GM10266 (cell line): ENCODE measurements at regions not wholly inside any gene's neighbourhood (a gene's known extent, or its start where the extent isn't known, plus 50 kb on each side); places are given as distances from the start of the nearest gene placed in this dataset.

Source experiments
- DNase-seq: peaks from one replicate; pipeline ENCODE4 v3.0.0; 2012; ENCODE audit errors: extremely low spot score
- CTCF ChIP-seq: IDR thresholded peaks from 2 replicates; pipeline ENCODE4 v1.5.1; 2012; ENCODE audit warnings: mild to moderate bottlenecking, low read depth; ENCODE audit not compliant: control insufficient read depth, insufficient read depth; ENCODE audit errors: missing control alignments

- no peak for TF ChIP-seq CTCF
- DNase-seq: no peak
Observed at GRCh38 chr10:1968257-1969033, 231.1 kb upstream of the ADARB2 start.

- TF ChIP-seq CTCF: no peak
- DNase-seq: no peak
Observed at GRCh38 chr10:1966712-1967376, 229.5 kb upstream of the ADARB2 start.

GRCh38 chr10:1964476-1964875 lies 227.2 kb upstream of the ADARB2 start:
- DNase-seq: no peak
- TF ChIP-seq CTCF: no peak

- DNase-seq: no peak
- TF ChIP-seq CTCF: no peak
Observed at GRCh38 chr10:1963341-1963740, 226.0 kb upstream of the ADARB2 start.

- no peak for TF ChIP-seq CTCF
- DNase-seq: no peak
Observed at GRCh38 chr10:1961989-1962388, 224.7 kb upstream of the ADARB2 start.

GRCh38 chr10:1960982-1961381 lies 223.7 kb upstream of the ADARB2 start:
- TF ChIP-seq CTCF: no peak
- DNase-seq: no peak

- no peak for TF ChIP-seq CTCF
- DNase-seq: no peak
Observed at GRCh38 chr10:1957057-1957456, 219.7 kb upstream of the ADARB2 start.
